ENCODE measurements at regions not wholly inside any gene's neighbourhood (a gene's known extent, or its start where the extent isn't known, plus 50 kb on each side); places are given as distances from the start of the nearest gene placed in this dataset.

DNA sequence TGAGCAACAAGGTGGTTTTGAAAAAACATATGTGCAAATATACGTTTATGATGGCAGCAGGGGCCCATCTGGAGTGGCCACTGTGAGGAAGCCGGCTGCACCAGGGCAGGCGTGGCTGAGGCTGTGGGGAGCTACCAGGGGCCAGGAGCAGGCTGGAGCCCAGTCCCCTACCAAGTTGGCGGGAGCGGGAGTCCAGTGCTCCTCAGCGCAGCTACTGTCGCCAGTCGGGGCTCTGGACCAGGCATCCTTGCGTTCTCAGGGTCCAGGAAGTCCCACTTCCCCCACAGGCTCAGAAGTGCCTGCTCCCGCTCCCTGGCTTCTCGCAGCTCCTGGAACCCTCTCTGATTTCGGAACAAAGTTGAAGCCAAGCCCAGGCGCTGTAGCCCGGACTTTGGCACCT is 1377.5 kb upstream of the FLRT2 start:
- no peak for DNase-seq

GRCh38 chr14:84162633-84163032 is 1367.3 kb upstream of the FLRT2 start:
- DNase-seq = no peak

GRCh38 chr14:84167026-84167425 is 1362.9 kb upstream of the FLRT2 start:
- DNase-seq = no peak

DNA sequence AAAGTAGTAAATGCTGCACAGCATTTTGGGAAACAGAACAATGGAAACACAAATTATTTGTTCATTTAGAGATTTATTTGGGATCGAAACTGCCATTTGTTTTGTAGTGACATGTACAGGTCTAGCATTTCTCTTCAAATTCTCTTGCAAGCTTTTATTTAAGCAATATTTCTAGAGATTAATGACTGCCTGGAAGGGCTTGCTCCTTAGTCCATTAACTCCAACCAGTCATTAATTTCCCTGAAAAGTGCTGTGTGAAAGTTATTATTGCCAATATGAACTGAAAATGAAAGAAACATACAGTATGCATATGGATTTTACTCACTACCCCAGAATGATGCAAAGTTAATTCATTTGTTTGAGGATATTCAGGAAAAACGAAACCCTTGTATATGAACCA is 1349.6 kb upstream of the FLRT2 start:
- DNase-seq = no peak

DNA sequence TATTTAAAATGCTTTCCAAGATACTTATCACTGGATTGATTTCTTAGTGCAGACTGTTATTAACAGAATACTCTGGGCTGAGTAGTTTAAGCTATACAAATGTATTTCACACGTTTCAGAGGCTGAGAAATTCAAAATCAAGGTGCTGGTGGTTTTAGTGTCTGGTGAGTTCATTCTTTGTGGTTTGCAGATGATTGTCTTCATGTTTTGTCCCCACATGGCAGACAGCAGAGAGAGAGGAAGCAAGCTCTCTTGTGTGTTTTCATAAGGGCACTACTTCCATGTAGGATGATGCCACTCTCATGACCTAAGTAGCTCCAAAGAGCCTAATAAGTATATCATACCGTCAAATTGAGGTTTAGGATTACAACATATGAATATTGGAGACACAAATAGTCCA is 1348.9 kb upstream of the FLRT2 start:
- DNase-seq = no peak

DNA sequence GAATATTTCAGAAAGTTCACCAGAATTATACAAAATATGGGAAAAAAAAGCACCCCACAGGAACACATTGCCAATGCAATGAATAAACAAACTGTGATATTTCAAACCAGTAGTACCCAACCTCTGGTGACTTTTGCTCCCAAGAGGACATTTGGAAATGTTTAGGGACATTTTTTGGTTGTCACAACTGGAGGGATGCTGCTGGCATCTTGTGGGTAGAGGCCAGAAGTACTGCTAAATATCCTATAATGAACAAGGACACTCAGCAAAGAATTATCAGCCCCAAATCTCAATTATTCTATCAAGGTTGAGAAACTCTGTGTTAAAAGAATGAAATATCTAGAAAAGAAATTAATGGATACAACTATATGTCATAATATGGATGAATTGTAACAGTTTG is 1334.4 kb upstream of the FLRT2 start:
- DNase-seq = no peak

DNA sequence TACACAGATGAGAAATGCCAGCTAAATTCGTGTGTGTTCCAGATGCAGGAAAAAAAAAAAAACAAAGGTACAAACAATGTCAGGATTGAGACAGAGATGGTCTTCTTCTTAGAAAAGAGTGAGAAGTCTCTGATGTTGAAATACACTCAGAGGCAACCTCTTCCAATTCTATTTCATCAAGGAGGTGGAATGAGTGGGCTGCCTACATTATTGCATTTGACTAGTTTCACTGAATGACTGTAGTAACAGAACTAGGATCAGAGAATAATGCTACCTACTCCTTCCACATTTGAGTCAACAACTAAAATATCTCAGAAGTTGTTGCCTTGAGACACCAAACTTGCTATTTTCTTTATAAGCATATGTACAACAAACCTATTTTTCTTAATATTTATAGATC is 1332.2 kb upstream of the FLRT2 start:
- no peak for DNase-seq

GRCh38 chr14:84202486-84202885 is 1327.5 kb upstream of the FLRT2 start:
- DNase-seq = no peak

GRCh38 chr14:84203896-84204295 is 1326.0 kb upstream of the FLRT2 start:
- DNase-seq = no peak

GRCh38 chr14:84208451-84208850 is 1321.5 kb upstream of the FLRT2 start:
- no peak for DNase-seq

DNA sequence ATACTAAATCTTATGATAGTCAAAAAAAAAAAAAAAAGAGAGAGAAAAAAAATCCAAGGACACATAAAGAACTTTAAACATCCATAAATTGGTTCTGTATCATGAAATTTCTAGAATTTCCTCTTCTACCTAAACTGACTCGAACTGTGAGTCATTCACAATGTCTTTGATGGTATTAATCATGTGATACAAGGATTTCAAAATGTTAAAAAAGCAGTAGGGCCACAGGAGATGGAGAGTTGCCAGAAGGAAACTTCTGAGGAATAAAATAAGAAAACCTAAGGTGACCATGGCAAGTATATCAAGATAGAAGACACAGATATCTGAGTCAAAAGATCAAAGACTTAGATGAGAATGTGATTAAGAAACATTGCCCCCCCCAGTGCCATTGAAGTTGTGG is 1320.9 kb upstream of the FLRT2 start:
- no peak for DNase-seq

GRCh38 chr14:84217066-84217465 is 1312.9 kb upstream of the FLRT2 start:
- no peak for DNase-seq

DNA sequence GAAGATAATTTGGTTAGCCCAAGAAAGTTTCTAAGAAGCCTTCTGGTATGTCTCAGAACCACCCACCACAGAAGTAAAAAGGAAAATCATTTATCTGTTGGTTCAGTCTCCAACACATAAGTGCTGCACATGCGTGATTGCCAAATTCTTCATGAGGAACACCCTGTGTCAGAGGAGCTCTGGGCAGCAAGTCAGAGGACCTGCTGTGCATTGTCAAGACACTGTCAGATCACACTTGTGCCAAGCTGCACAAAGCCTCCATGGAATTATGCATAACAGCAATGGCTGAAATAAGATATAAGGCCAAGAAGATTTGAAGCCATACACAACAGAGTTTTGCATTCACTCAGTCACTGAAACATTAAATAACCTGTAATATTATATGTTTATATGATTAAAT is 1304.7 kb upstream of the FLRT2 start:
- DNase-seq = no peak

GRCh38 chr14:84228702-84229101 is 1301.2 kb upstream of the FLRT2 start:
- no peak for DNase-seq

- DNase-seq = no peak
Observed at GRCh38 chr14:84234281-84234680, 1295.7 kb upstream of the FLRT2 start.

DNA sequence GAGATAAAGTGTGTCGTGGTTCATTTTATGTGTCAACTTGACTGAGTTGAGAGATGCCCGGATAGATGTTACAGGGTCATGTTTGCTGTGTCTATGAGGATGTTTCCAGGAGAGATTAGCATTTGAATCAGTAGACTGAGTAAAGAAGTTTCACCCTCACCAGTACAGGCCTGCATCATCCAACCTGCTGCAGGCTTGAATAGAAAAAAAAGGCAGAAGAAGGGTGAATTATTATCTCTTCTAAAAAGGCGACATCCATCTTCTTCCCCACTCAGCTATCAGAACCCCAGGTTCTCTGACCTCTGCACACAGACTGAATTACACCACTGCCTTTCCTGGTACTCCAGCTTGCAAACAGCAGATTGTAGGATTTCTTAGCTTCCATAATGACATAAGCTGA is 1293.7 kb upstream of the FLRT2 start:
- no peak for DNase-seq

GRCh38 chr14:84237881-84238280 is 1292.1 kb upstream of the FLRT2 start:
- DNase-seq = no peak

GRCh38 chr14:84247693-84248092 is 1282.3 kb upstream of the FLRT2 start:
- no peak for DNase-seq

DNA sequence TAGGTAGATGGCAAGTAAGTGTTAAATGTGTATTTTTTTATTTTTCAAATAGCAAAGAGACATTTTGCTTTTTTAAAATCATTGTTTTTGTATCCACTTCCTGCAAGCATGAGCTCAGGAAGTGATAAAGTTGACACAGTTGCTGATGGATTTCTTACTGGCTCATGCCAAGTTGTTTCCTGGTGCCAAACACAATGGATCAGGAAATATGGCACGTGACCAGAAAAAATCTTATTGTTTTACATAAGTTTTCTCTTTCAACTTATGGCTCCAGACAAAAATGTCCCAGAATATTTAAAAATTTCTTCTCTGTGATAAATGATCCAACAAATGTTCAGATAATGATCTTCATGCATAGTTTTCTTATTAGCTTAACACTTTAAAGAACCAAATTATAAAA is 1279.1 kb upstream of the FLRT2 start:
- no peak for DNase-seq

GRCh38 chr14:84251411-84252115 is 1278.4 kb upstream of the FLRT2 start:
- no peak for DNase-seq

DNA sequence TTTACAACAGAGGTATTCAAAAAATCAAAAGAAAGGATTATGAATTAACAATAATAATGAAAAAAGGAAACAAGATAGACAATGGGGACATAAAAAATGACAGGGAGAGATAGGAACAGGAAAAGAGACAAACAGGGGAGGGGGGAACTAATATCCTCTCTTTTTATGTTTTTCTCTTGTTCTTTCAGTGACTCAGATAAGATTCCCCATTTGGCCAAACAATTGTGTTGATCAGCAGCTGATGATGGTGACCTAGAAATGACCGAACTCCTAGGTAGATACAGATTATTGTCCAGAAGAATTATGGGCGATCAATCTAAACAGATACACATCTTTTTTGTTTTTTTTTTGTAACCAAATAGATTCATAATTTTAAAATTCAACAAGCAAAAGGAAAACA is 1277.2 kb upstream of the FLRT2 start:
- no peak for DNase-seq

DNA sequence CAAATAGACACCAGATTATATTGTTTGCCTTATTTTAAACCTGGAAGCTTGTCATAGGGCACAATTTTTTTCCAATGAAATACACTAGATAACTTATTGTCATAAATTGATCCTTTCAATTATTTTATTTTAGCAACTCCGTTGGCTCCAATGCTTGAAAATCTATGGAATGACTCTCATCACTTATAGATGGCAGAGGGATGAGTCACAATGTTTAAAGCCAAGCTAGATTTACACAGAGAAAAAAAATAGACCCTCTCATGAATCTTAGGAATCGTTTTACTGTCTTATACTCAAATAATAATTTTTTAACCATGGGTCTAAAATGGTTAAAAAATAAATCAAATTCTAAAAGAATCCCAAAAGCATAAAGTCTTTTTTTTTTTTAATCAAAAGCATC is 1276.6 kb upstream of the FLRT2 start:
- no peak for DNase-seq

DNA sequence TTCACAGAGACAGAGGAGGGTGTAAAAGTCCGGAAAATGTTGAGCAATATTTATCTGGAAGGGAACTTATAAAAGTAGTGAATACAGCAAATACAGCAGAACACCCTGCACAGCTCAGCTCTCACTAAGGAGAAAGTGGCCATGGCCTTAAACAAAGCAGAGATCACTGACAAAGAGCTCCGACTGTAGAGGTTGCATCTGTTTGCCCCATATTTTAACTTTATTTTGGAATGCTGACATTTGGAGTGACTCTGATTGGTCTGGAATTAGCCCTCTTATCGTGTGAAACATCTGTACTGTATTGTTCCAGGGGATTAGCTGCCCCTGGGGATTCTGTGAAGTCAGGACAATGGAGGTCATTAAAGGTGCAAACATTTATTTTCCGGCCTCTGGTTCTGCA is 1275.7 kb upstream of the FLRT2 start:
- DNase-seq = no peak

- no peak for DNase-seq
Observed at GRCh38 chr14:84262932-84263331, 1267.0 kb upstream of the FLRT2 start.

GRCh38 chr14:84272290-84272721 is 1257.6 kb upstream of the FLRT2 start:
- no peak for DNase-seq

DNA sequence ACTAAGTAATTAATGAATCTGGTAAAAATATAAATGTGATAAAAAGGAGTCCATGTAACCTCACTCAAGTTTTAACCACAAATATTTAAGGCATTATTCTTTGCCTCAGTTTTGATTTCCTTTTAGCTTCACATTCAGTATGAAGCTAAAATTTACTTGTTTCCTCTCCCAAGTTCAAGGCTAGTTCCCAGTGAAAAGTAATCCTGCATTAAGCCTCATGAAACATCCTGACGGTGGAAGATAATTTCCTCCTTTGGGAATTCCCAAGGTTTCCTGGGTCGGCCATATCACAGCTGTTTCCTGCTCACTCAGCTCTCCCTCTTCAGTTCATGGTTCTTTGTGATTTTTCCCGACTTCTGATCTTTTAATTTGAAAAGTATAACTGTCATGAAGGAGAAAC is 1256.8 kb upstream of the FLRT2 start:
- no peak for DNase-seq

Measured in NCI-H526 (cell line).